MM.1S (cell line): ENCODE measurements at regions not wholly inside any gene's neighbourhood (a gene's known extent, or its start where the extent isn't known, plus 50 kb on each side); places are given as distances from the start of the nearest gene placed in this dataset.

Experiments used
- CTCF ChIP-seq: fragments of 300-600 bp; sonication (generic); IDR thresholded peaks from 2 replicates; pipeline ENCODE4 v1.5.1; 2016; ENCODE audit warnings: antibody characterized with exemption, low read length, mixed read lengths
- EZH2 ChIP-seq: fragments of 300-600 bp; sonication (generic); optimal IDR thresholded peaks from 2 replicates; pipeline ENCODE3; 2017; ENCODE audit warnings: low read depth, mild to moderate bottlenecking, antibody characterized with exemption, low read length, mixed read lengths
- EZH2phosphoT487 ChIP-seq: fragments of 300-600 bp; sonication (generic); IDR thresholded peaks from 2 replicates; pipeline ENCODE4 v1.6.1; 2018; ENCODE audit warnings: antibody characterized with exemption, low read length

GRCh38 chr4:183841001-183841400, 64.1 kb upstream of the STOX2 start:
- TF ChIP-seq CTCF, result no peak
- no peak for TF ChIP-seq EZH2
- TF ChIP-seq EZH2phosphoT487, result no peak
